GM12892 (cell line): ENCODE measurements at regions not wholly inside any gene's neighbourhood (a gene's known extent, or its start where the extent isn't known, plus 50 kb on each side); places are given as distances from the start of the nearest gene placed in this dataset.

ENCODE experiments used
- POLR2A ChIP-seq: IDR thresholded peaks from 2 replicates; pipeline ENCODE4 v1.6.1; 2011; ENCODE audit warnings: low read depth, low read length, control low read depth
- POLR2AphosphoS5 ChIP-seq: IDR thresholded peaks from 2 replicates; pipeline ENCODE4 v1.6.1; 2011; ENCODE audit warnings: low read depth, low read length, control low read depth
- TAF1 ChIP-seq: IDR thresholded peaks from 2 replicates; pipeline ENCODE4 v1.6.1; 2011; ENCODE audit warnings: low read depth, mild to moderate bottlenecking, control low read depth, low read length, borderline replicate concordance

- TF ChIP-seq TAF1 (no peak), POLR2AphosphoS5 (no peak), POLR2A (no peak)
Observed at GRCh38 chr22:48612077-48612995, 1215.3 kb downstream of the BRD1 start.
